Esophagus muscularis mucosa (tissue), 4 donors: ENCODE measurements at regions not wholly inside any gene's neighbourhood (a gene's known extent, or its start where the extent isn't known, plus 50 kb on each side); places are given as distances from the start of the nearest gene placed in this dataset.

Experiments
- EP300 ChIP-seq: sonication (generic); formaldehyde crosslinking; IDR thresholded peaks from one replicate; pipeline ENCODE4 v1.6.1; 2017; ENCODE audit warnings: antibody characterized with exemption
- POLR2A ChIP-seq: fragments of 450-650 bp; IDR thresholded peaks from one replicate; pipeline ENCODE4 v1.6.1; 2017; ENCODE audit warnings: antibody characterized with exemption, moderate library complexity, mild to moderate bottlenecking, low read depth
- TF ChIP-seq, protein P1 (sequence below), 3 experiments: fragments of 200-600 bp in 2 of 3; fragments of 450-650 bp in 1 of 3; sonication (generic) in 2 of 3; IDR thresholded peaks; one replicate each; pipeline ENCODE4 v1.5.1; 2017 to 2019; ENCODE audit warnings: antibody characterized with exemption in 3 of 3, mild to moderate bottlenecking in 2 of 3, moderate library complexity in 1 of 3

DNA sequence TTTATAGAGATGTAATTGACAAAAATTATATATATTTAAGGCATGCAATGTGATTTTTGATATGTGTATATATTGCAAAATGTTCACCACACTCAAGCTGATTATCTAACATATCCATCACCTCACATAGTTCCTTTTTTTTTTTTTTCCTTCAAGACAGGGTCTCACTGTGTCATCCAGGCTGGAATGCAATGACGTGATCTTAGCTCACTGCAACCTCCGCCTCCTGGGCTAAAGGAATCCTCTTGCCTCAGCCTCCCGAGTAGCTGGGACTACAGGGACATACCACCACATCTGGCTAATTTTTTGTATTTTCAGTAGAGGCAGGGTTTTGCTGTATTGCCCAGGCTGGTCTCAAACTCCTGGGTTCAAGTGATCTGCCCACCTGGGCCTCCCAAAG is 65.1 kb upstream of the SLC35C1 start:
- TF ChIP-seq POLR2A (no peak), EP300 (no peak)
- TF ChIP-seq, protein P1, sequence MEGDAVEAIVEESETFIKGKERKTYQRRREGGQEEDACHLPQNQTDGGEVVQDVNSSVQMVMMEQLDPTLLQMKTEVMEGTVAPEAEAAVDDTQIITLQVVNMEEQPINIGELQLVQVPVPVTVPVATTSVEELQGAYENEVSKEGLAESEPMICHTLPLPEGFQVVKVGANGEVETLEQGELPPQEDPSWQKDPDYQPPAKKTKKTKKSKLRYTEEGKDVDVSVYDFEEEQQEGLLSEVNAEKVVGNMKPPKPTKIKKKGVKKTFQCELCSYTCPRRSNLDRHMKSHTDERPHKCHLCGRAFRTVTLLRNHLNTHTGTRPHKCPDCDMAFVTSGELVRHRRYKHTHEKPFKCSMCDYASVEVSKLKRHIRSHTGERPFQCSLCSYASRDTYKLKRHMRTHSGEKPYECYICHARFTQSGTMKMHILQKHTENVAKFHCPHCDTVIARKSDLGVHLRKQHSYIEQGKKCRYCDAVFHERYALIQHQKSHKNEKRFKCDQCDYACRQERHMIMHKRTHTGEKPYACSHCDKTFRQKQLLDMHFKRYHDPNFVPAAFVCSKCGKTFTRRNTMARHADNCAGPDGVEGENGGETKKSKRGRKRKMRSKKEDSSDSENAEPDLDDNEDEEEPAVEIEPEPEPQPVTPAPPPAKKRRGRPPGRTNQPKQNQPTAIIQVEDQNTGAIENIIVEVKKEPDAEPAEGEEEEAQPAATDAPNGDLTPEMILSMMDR (IDR thresholded peaks at IDR 0.05): no peak
